ENCODE measurements at regions not wholly inside any gene's neighbourhood (a gene's known extent, or its start where the extent isn't known, plus 50 kb on each side); places are given as distances from the start of the nearest gene placed in this dataset.

DNA sequence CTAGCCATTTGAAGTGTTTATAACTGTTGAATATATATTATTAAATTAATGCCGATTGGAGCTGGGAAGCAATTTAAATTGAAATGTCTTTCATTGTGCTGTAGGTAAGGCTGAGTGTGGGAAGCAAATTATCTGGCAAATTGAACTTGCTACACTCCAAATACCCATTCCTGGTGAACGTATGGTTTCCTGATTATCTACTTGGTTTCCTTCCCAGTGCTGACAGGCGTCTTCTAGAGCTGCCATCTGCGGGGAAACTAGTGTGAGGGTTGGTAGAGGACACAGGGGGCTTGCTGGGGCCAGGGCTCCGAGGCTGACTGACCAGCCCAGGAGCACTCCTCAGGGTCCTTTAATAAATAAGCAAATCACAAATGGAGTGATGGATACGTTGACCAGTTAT, 581.4 kb upstream of the LMCD1 start:
- ChIA-PET POLR2A (ENCODE audit: unreplicated experiment) (no interaction called here), CTCF (no interaction called here)
- no peak overlapping the region for H4K5ac ChIP-seq (ENCODE audit: low read depth, low read length)
- H3K18ac ChIP-seq (ENCODE audit: low read depth, low read length): no peak overlapping the region
- H2AK5ac ChIP-seq (ENCODE audit: low read depth, low read length): no peak overlapping the region
- H2BK5ac ChIP-seq (ENCODE audit: low read depth, low read length, poor library complexity, severe bottlenecking): no peak overlapping the region
- dilution Hi-C loops (cut with HindIII; ENCODE audit: low sequenced_read_pairs, unreplicated experiment) (no loop called here), in situ Hi-C loops (cut with MboI; ENCODE audit: low sequenced_read_pairs) (no loop called here), intact Hi-C loops (cut with micrococcal nuclease) (no loop called here)
- no peak for ATAC-seq (ENCODE audit: low read depth)
- no peaks in the 10 kb centered on the region for H3K9me1 ChIP-seq (ENCODE audit: insufficient read depth, low read length)
- no peaks in the 10 kb centered on the region for H3K4me1 ChIP-seq (ENCODE audit: control insufficient read depth, insufficient read depth, low read length)
- H3K9me3 ChIP-seq (ENCODE audit: control insufficient read depth, insufficient read depth, low read length): peaks cover 8% of the 10 kb centered on the region
- no peak overlapping the region for H2BK15ac ChIP-seq (ENCODE audit: low read depth, low read length)
- H2BK120ac ChIP-seq (ENCODE audit: low read depth, low read length): no peak overlapping the region
- H3K56ac ChIP-seq (ENCODE audit: extremely low read depth, insufficient read depth, low read length): no peak overlapping the region
- no peaks in the 10 kb centered on the region for H3K79me1 ChIP-seq (ENCODE audit: low read depth in 1 of 2, low read length in 2 of 2)
- no peak overlapping the region for H3K4ac ChIP-seq (ENCODE audit: low read depth, low read length)
- H3K4me2 ChIP-seq (ENCODE audit: low read depth, low read length): no peak overlapping the region
- H3K23ac ChIP-seq (ENCODE audit: low read depth, low read length): no peak overlapping the region
- no peaks in the 10 kb centered on the region for H3K36me3 ChIP-seq (ENCODE audit: control insufficient read depth, insufficient read depth, low read length)
- no peak overlapping the region for H4K8ac ChIP-seq (ENCODE audit: low read depth in 2 of 2, low read length in 2 of 2)
- no peak overlapping the region for H2AFZ ChIP-seq (replicated peaks; ENCODE audit: low read length, poor library complexity)
- no peaks in the 10 kb centered on the region for H4K20me1 ChIP-seq (ENCODE audit: insufficient read depth, low read length)
- no peak overlapping the region for H4K91ac ChIP-seq (ENCODE audit: insufficient read depth, low read depth, low read length)
- WGBS, 2 experiments (ENCODE audit: extremely low coverage in 2 of 2, insufficient read length in 1 of 2): 40% methylated on average over 1 of the region's 6 CpGs; no CpG with 5 or more reads in 1 of the 2 experiments
- DNase-seq: no peak
- BruUV-seq (replicated peaks): no TSS peak
- no peak overlapping the region for H2BK20ac ChIP-seq (ENCODE audit: low read depth, low read length)
- H2AK9ac ChIP-seq (replicated peaks; ENCODE audit: low read depth, low read length, poor library complexity): no peak overlapping the region
- H3K14ac ChIP-seq (replicated peaks; ENCODE audit: low read depth, low read length): no peak overlapping the region
- no peak overlapping the region for H3K27ac ChIP-seq (ENCODE audit: insufficient read depth, low read length)
- no peak overlapping the region for H3K9ac ChIP-seq (ENCODE audit: low read depth, low read length)
- no peak for TF ChIP-seq RFX5 (IDR thresholded peaks at IDR 0.05; ENCODE audit: low read depth, low read length)
- no peaks in the 10 kb centered on the region for H3K27me3 ChIP-seq (ENCODE audit: control insufficient read depth, insufficient read depth, low read length)
- no peak overlapping the region for H3K4me3 ChIP-seq (ENCODE audit: insufficient read depth, low read depth, low read length)

Measured in IMR-90 (cell line).